ENCODE measurements at regions not wholly inside any gene's neighbourhood (a gene's known extent, or its start where the extent isn't known, plus 50 kb on each side); places are given as distances from the start of the nearest gene placed in this dataset.

DNA sequence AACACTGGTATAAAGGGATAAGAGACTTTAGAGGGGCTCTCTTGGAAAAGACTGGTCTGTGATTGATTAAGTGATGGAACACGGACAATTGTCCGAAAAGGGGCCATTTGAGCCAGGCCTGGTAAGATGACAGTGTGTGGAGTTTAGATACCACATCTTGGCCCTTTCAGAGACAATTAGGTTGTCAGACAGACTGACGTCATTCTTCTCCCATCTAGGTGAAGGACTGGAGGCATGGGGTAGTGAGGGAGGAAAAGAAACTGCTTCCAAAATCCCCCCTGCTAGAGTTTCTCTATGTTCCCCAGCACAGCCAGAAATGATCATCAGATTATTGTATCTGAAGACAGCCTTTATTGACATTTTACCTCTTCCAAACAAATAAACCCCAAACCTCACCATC lies 84.8 kb upstream of the MYO3A start:
- TF ChIP-seq, protein P1, sequence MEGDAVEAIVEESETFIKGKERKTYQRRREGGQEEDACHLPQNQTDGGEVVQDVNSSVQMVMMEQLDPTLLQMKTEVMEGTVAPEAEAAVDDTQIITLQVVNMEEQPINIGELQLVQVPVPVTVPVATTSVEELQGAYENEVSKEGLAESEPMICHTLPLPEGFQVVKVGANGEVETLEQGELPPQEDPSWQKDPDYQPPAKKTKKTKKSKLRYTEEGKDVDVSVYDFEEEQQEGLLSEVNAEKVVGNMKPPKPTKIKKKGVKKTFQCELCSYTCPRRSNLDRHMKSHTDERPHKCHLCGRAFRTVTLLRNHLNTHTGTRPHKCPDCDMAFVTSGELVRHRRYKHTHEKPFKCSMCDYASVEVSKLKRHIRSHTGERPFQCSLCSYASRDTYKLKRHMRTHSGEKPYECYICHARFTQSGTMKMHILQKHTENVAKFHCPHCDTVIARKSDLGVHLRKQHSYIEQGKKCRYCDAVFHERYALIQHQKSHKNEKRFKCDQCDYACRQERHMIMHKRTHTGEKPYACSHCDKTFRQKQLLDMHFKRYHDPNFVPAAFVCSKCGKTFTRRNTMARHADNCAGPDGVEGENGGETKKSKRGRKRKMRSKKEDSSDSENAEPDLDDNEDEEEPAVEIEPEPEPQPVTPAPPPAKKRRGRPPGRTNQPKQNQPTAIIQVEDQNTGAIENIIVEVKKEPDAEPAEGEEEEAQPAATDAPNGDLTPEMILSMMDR (IDR thresholded peaks at IDR 0.05; ENCODE audit: insufficient read depth, low read depth, low read length) = no peak
- no peak for DNase-seq (ENCODE audit: low read depth)
- Histone ChIP-seq H3K36me3 (ENCODE audit: control insufficient read depth, insufficient read depth, low read length) (no peaks in the 10 kb centered on the region), H3K27me3 (ENCODE audit: control insufficient read depth, insufficient read depth, low read length) (no peaks in the 10 kb centered on the region), H3K4me3 (ENCODE audit: low read depth, low read length) (no peak overlapping the region)
- ChIA-PET POLR2A (no interaction called here), CTCF (no interaction called here)

DNA sequence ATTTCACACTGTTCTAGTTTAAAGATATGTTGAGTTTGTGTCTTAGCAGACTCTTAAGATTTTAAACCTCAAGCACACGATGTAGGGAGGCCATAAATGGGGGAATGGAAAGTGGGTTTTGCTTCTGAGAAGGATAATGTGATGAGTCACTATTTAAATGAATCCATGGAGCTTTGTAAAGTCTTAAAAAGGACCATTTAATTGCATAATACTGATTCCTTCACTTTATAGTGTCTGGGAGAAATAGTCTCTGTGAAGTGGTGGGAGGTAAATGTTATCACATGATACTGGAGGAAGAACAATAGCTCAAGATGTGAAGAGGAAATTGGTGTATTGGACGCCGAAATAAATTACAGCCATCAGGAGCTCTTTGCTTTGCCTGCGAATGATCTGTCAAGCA lies 84.0 kb upstream of the MYO3A start:
- H3K4me3 ChIP-seq (ENCODE audit: low read depth, low read length) = no peak overlapping the region
- no peaks in the 10 kb centered on the region for H3K27me3 ChIP-seq (ENCODE audit: control insufficient read depth, insufficient read depth, low read length)
- TF ChIP-seq, protein P1 (IDR thresholded peaks at IDR 0.05; ENCODE audit: insufficient read depth, low read depth, low read length) = no peak
- POLR2A ChIA-PET = no interaction called here
- DNase-seq (ENCODE audit: low read depth) = no peak
- CTCF ChIA-PET = interaction anchor here (0.8 kb wide), 1 partner anchor 751 kb away, joined by 4 read pairs; no protein-coding TSS in a partner anchor
- no peaks in the 10 kb centered on the region for H3K36me3 ChIP-seq (ENCODE audit: control insufficient read depth, insufficient read depth, low read length)

DNA sequence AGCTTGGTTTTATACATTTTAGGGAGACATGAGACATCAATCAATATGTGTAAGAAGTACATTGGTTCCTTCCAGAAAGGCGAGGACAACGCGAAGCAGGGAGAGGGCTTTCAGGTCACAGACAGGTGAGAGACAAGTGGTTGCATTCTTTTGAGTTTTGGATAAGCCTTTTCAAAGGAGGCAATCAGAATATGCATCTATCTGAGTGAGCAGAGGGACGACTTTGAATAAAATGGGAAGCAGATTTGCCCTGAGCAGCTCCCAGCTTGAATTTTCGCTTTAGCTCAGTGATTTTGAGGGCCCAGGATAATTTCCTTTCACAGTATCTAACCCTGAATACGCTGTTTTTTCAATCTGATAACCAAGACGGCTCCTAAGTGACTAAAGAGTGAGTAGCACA lies 82.5 kb upstream of the MYO3A start:
- Histone ChIP-seq H3K36me3 (ENCODE audit: control insufficient read depth, insufficient read depth, low read length) (no peaks in the 10 kb centered on the region), H3K27me3 (ENCODE audit: control insufficient read depth, insufficient read depth, low read length) (no peaks in the 10 kb centered on the region), H3K4me3 (ENCODE audit: low read depth, low read length) (no peak overlapping the region)
- TF ChIP-seq, protein P1 (IDR thresholded peaks at IDR 0.05; ENCODE audit: insufficient read depth, low read depth, low read length) = no peak
- DNase-seq (ENCODE audit: low read depth) = no peak
- ChIA-PET CTCF (no interaction called here), POLR2A (no interaction called here)

DNA sequence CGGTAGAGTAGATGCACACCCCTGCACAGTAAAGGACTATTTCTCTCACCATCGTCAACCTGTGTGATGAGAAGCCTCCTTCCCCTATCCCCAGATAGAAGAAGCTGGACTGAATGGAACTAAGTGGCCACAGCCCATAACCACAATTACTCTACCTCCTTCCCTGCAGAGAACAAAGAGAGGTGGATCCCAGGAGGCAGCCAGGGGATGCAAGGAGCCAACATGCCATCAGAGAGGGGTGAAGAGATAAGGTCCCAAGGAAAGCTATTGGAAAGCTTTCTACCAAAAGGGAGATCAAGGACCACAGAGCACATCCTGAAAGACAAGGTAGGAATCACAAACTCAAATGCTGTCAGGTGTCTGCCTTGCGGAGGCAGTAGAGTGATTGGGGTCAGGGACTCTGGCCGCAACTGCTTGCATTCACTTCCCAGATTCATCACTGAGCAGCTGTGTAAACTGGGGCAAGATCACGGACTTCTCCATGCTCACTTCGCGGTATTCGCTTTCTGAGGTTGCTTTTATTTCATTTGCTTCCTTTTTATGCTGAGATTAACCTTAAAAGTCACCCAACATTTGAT lies 81.6 kb upstream of the MYO3A start:
- TF ChIP-seq, protein P1 (IDR thresholded peaks at IDR 0.05; ENCODE audit: insufficient read depth, low read depth, low read length) = no peak
- DNase-seq (ENCODE audit: low read depth) = no peak
- no peaks in the 10 kb centered on the region for H3K27me3 ChIP-seq (ENCODE audit: control insufficient read depth, insufficient read depth, low read length)
- H3K4me3 ChIP-seq (ENCODE audit: low read depth, low read length) = no peak overlapping the region
- ChIA-PET POLR2A (no interaction called here), CTCF (interaction anchor here (1.5 kb wide), 1 partner anchor 24 kb away, joined by 4 read pairs; no protein-coding TSS in a partner anchor)
- no peaks in the 10 kb centered on the region for H3K36me3 ChIP-seq (ENCODE audit: control insufficient read depth, insufficient read depth, low read length)

DNA sequence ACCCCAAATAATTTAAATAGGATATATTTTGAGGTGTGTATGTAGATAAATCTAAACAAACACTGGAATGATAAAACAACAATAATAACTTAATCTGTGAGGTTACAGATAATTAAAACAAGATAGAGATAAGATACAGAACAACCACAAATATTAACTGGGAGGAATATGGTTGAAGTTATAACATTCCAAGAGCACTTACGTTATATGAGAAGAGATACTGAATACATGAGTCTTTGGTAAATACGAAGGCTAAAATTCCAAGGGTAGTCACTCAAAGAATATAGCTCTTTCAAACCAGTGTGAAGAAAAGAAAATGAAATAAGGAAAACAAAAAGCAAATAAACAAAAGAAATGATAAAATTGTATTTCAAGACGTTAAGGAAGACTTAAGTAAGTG lies 76.0 kb upstream of the MYO3A start:
- Histone ChIP-seq H3K27me3 (ENCODE audit: control insufficient read depth, insufficient read depth, low read length) (no peaks in the 10 kb centered on the region), H3K4me3 (ENCODE audit: low read depth, low read length) (no peak overlapping the region), H3K36me3 (ENCODE audit: control insufficient read depth, insufficient read depth, low read length) (no peaks in the 10 kb centered on the region)
- TF ChIP-seq, protein P1 (IDR thresholded peaks at IDR 0.05; ENCODE audit: insufficient read depth, low read depth, low read length) = no peak
- ChIA-PET CTCF (no interaction called here), POLR2A (no interaction called here)
- no peak for DNase-seq (ENCODE audit: low read depth)

All from BJ (cell line).